ENCODE measurements at regions not wholly inside any gene's neighbourhood (a gene's known extent, or its start where the extent isn't known, plus 50 kb on each side); places are given as distances from the start of the nearest gene placed in this dataset.
"Not testable (repeated sequence)": the region's sequence is repeated elsewhere in the genome, so short reads cannot be mapped to it uniquely, and the experiment has no call there.

GRCh38 chr15:100767001-100767825 is 112.4 kb upstream of the ALDH1A3 start:
- no peak for DNase-seq (ENCODE audit: low spot score)

GRCh38 chr15:100768501-100768931 is 111.1 kb upstream of the ALDH1A3 start:
- DNase-seq (ENCODE audit: low spot score): no peak

- no peak for DNase-seq (ENCODE audit: low spot score)
These were observed 110.3 kb upstream of the ALDH1A3 start for GRCh38 chr15:100769043-100769974.

- DNase-seq (ENCODE audit: low spot score): no peak
These were observed 109.7 kb upstream of the ALDH1A3 start for GRCh38 chr15:100769975-100770340.

- peak; percentile 45 for DNase-seq (ENCODE audit: low spot score)
These were observed 108.7 kb upstream of the ALDH1A3 start for GRCh38 chr15:100770661-100771584.

- DNase-seq (ENCODE audit: low spot score): peak; percentile 50
These were observed 107.9 kb upstream of the ALDH1A3 start for GRCh38 chr15:100771746-100772145.

- DNase-seq (ENCODE audit: low spot score): no peak
These were observed 107.2 kb upstream of the ALDH1A3 start for GRCh38 chr15:100772478-100772877.

- peak; percentile 31 for DNase-seq (ENCODE audit: low spot score)
These were observed 106.6 kb upstream of the ALDH1A3 start for GRCh38 chr15:100772892-100773520.

- DNase-seq (ENCODE audit: low spot score): not testable (repeated sequence)
These were observed 105.6 kb upstream of the ALDH1A3 start for GRCh38 chr15:100774044-100774443.

GRCh38 chr15:100775581-100776185 is 103.9 kb upstream of the ALDH1A3 start:
- DNase-seq (ENCODE audit: low spot score): no peak

- DNase-seq (ENCODE audit: low spot score): no peak
These were observed 101.8 kb upstream of the ALDH1A3 start for GRCh38 chr15:100777821-100778220.

GRCh38 chr15:100778831-100779288 is 100.8 kb upstream of the ALDH1A3 start:
- no peak for DNase-seq (ENCODE audit: low spot score)

- DNase-seq (ENCODE audit: low spot score): no peak
These were observed 100.1 kb upstream of the ALDH1A3 start for GRCh38 chr15:100779331-100780207.

GRCh38 chr15:100780208-100780800 is 99.3 kb upstream of the ALDH1A3 start:
- DNase-seq (ENCODE audit: low spot score): no peak

GRCh38 chr15:100781061-100781960 is 98.3 kb upstream of the ALDH1A3 start:
- no peak for DNase-seq (ENCODE audit: low spot score)

GRCh38 chr15:100781961-100782530 is 97.6 kb upstream of the ALDH1A3 start:
- DNase-seq (ENCODE audit: low spot score): no peak

GRCh38 chr15:100783291-100783690 is 96.3 kb upstream of the ALDH1A3 start:
- DNase-seq (ENCODE audit: low spot score): no peak

All from umbilical cord (tissue), 1 donor.